HG02870 (cell line): ENCODE measurements at regions not wholly inside any gene's neighbourhood (a gene's known extent, or its start where the extent isn't known, plus 50 kb on each side); places are given as distances from the start of the nearest gene placed in this dataset.
"Not testable (repeated sequence)": the region's sequence is repeated elsewhere in the genome, so short reads cannot be mapped to it uniquely, and the experiment has no call there.

Source experiments
- ATAC-seq: cut with Tn5 transposase; IDR thresholded peaks from one replicate; pipeline ENCODE4 v1.9.1; 2021; ENCODE audit warnings: mild to moderate bottlenecking, moderate library complexity; ENCODE audit not compliant: unreplicated experiment

DNA sequence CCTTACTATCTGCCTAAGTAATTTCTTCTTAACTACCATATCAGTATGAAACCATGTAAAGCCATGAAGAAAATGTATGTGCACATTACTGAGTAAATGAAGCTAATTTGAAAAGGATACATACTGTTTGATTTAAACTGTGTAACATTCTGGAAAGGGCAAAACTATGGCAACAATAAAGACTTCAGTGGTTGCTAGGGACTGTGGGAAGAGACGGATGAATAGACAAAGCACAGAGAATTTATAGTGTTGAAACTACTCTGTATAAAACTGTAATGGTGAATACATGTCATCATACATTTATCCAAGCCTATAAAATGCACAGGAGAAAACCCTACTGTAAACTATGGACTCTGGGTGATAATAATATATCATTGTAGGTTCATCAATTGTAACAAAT is 1103.7 kb upstream of the EPHA6 start:
- no peak for ATAC-seq

- ATAC-seq: no peak
These were observed 1102.6 kb upstream of the EPHA6 start for GRCh38 chr3:95711789-95712188.

DNA sequence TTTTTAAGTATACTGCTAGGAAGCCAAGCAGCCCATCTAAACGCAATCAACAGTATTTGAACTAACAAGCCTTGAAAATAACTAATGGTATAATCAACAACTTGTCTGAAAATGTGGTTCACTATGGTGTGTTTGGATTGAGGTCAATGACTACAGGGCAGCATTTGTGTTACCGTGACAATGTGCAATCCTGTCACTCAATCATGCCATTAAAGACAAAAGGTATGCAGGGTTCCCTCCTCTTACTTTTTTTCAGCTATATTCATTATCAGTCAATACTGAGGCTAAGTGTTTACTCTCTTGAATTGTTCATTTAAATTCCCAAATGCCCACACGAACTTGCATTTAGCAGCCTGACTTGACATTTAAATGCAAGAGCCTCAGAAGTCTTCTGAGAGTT is 1099.3 kb upstream of the EPHA6 start:
- no peak for ATAC-seq

GRCh38 chr3:95717048-95717447 is 1097.3 kb upstream of the EPHA6 start:
- no peak for ATAC-seq

- no peak for ATAC-seq
These were observed 1096.2 kb upstream of the EPHA6 start for GRCh38 chr3:95718168-95718567.

- no peak for ATAC-seq
These were observed 1094.9 kb upstream of the EPHA6 start for GRCh38 chr3:95719481-95719880.

DNA sequence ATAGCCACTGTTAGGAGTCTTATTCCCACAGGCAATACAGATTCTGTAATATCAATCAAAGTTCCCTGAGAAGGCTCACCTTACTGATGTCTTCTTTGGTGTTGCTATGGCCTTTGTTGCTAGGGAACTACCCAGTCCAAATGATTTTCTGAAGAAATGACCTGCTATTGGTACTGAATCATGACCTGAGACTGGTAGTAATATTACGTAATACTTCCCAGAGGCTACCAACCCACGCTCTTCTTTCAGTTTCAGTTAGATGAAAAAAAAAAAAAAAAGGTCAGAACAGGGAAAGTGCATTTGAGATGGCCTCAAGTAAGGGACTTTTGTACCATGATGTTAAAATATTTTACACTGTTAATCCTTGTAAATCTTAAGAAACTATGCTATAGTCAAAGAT is 1092.5 kb upstream of the EPHA6 start:
- ATAC-seq: peak; percentile 70

DNA sequence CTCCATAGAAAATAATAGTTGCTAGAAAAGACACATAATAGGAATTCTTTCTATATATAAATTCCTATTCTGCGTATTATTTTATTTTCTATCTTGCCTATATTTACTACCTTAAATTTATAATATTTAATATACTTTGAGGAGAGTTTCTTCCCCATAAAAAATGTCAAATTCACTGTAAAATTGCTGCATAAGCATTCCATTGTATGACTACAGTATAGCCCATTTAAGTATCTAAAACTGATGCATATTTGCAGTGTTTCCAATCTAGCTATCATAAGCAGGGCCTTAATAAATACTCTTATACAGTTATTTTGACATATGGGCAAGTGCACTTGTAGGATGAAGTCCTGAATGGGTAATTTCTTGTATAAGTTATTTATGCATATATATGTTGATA is 1088.6 kb upstream of the EPHA6 start:
- ATAC-seq: no peak

DNA sequence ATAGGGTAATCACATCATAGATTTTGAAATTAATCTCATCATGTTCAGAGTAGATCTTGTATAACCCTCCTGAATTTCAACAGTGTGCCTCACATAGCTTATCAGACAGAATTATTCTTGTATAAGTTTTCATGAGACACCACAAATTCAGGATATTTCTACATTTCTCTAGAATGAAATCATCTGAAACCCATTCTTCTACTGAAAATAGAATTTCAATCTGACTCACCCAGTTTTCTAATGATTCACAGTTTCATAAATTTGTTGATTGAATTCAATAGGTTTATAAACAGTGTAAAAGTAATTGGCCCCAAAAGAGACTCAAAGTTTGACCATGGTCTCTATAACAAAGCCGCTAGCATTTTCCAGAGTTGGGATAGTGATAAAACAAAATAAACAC is 1082.6 kb upstream of the EPHA6 start:
- ATAC-seq: no peak

GRCh38 chr3:95733336-95733735 is 1081.1 kb upstream of the EPHA6 start:
- no peak for ATAC-seq

DNA sequence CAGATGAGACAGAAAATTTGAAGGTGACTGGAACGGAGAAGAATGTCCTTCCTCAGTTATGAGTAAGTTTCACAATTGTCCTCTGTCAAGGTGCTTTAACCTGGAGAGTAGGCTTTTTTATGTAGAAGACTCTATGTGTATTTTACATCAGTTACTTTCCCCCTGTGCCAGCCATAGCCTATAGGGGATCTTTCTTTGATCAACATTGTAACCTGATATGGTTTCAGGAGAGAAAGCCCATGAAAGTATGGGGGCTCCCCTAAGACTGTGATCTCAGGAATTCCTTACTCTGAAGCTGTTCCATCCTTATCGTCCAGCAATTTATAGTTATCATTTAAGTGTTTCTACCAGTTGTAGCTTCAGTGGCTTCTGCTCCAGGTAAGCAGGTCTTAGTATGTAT is 1076.3 kb upstream of the EPHA6 start:
- no peak for ATAC-seq

DNA sequence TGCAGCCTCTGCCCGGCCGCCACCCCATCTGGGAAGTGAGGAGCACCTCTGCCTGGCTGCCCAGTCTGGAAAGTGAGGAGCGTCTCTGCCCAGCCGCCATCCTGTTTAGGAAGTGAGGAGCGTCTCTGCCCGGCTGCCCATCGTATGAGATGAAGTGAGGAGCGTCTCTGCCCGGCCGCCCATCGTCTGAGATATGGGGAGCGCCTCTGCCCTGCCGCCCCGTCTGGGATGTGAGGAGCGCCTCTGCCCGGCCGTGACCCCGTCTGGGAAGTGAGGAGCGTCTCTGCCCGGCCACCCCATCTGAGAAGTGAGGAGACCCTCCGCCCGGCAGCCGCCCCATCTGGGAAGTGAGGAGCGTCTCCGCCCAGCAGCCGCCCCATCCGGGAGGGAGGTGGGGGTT is 1069.5 kb upstream of the EPHA6 start:
- not testable (repeated sequence) for ATAC-seq

DNA sequence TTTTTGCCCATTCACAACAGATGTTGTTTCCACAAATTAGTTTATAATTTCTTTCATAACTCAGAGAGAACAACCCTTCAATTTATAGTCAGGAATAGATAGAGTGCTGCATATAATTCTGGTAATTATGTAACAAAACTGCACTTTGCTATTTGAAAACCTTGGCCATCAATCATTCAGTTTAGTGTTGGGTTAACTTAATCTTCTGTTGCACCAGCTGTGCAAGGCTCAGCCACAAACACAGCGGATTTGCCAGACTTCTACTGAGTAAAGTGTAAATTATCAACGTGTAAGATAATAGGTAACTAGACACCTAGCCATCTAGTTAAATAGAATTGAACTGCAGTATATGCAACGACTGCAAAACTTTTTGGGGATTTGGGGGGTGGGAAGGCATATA is 1064.3 kb upstream of the EPHA6 start:
- no peak for ATAC-seq

- ATAC-seq: no peak
These were observed 1062.9 kb upstream of the EPHA6 start for GRCh38 chr3:95751509-95751908.

GRCh38 chr3:95752199-95752598 is 1062.2 kb upstream of the EPHA6 start:
- no peak for ATAC-seq

- ATAC-seq: no peak
These were observed 1055.7 kb upstream of the EPHA6 start for GRCh38 chr3:95758707-95759106.

DNA sequence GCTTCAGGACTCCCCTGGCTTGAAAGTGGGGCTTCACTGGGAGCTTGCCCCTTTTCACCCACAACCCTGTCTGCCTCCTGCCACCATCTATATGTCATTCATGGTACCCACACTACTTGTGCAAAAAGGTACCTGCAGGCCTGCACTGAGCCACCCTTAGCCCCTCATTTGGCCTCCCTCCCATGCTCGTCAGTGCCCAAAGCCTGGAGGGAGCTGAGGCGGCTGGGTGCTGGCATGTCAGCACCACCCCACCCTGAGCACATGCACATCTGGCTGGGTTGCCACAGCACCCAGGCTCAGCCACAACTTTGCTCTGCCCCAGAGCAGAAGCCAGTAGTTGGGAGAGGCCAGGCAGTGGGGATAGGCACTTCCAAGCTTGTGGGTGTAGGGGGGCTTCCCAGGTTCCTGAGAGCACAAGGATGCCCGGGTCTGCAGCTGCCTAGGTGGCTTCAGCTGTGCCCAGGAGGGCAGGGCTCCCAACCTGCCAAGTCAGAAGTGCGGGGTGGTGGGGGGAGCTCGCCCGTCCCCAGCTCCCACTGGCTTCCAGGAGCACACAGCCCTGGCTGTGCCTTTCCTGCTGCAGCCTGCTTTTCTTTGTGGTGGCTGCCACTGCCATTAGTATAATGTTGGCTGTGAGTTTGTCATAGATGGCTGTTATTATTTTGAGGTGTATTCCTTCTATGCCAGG is 1054.6 kb upstream of the EPHA6 start:
- ATAC-seq: no peak

- no peak for ATAC-seq
These were observed 1038.8 kb upstream of the EPHA6 start for GRCh38 chr3:95775486-95776094.

- no peak for ATAC-seq
These were observed 1032.8 kb upstream of the EPHA6 start for GRCh38 chr3:95781598-95781997.

GRCh38 chr3:95789111-95789510 is 1025.3 kb upstream of the EPHA6 start:
- ATAC-seq: no peak

DNA sequence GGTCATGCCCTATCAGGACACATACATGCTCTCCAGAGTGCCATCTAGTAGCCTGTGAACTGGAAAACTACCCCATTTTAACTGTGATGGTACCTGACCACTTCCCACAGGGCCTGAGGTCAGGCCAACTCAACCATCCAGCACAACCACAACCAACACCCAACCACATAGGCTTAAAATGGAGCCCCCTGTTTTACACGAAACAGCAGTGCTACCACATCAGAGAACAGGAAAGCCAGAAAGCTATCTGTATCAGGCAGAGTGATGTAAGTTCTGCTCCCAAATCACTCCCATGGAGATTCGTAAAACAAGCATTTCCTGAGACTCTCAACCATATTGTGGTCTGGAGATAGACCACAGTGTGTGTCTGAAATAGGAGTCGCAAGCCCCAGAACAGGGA is 1017.3 kb upstream of the EPHA6 start:
- no peak for ATAC-seq

GRCh38 chr3:95798628-95799027 is 1015.8 kb upstream of the EPHA6 start:
- ATAC-seq: no peak

- no peak for ATAC-seq
These were observed 1003.9 kb upstream of the EPHA6 start for GRCh38 chr3:95810462-95810861.
